ENCODE measurements at regions not wholly inside any gene's neighbourhood (a gene's known extent, or its start where the extent isn't known, plus 50 kb on each side); places are given as distances from the start of the nearest gene placed in this dataset.

DNA sequence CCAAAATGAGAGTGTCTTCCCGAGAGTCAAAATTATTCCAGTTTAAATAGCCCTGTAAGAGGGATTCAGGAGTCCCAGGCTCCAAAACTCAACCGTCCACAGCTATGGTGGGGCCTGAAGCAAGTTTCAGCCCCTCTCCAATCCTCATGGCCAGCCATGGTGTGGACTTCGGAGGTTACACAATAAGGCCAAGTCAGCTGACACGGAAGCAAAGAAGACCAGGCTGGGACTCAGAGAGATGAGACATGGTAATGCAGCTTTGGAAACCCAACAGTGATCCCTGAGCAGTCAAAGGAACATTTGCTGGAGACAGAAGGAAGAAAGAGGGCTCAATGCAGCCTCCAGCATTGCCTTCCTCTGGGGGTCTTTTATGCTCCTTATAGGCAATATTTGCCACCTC lies 324.6 kb upstream of the TLE3 start:
- WGBS (ENCODE audit: extremely low coverage, insufficient read length, low lambda C conversion rate): no CpG with 5 or more reads among the region's 4 CpGs
- no peak overlapping the region for H4K8ac ChIP-seq (replicated peaks; ENCODE audit: insufficient read length, low read depth, low read length)
- no peaks in the 10 kb centered on the region for H3K9me3 ChIP-seq (ENCODE audit: control insufficient read depth, low read depth, low read length)
- no peak overlapping the region for H2BK5ac ChIP-seq (ENCODE audit: insufficient read length, low read length)
- H3K18ac ChIP-seq (ENCODE audit: insufficient read length, low read depth, low read length): no peak overlapping the region
- H3K79me2 ChIP-seq (ENCODE audit: insufficient read depth, low read length): no peaks in the 10 kb centered on the region
- no peak overlapping the region for H3K9ac ChIP-seq (ENCODE audit: extremely low read depth, insufficient read length, low read length)
- no peak overlapping the region for H2BK12ac ChIP-seq (ENCODE audit: insufficient read length, low read depth, low read length)
- H3K36me3 Mint-ChIP-seq (ENCODE audit: insufficient read depth in 1 of 3, low read depth in 3 of 3): no peaks in the 10 kb centered on the region
- H3K27ac ChIP-seq (ENCODE audit: insufficient read length, low read depth, low read length): no peak overlapping the region
- peaks cover 13% of the 10 kb centered on the region for H3K27me3 Mint-ChIP-seq (ENCODE audit: low read depth)
- no peaks in the 10 kb centered on the region for H3K79me1 ChIP-seq (ENCODE audit: insufficient read depth, low read depth, low read length, poor library complexity, severe bottlenecking)
- no peak overlapping the region for H4K5ac ChIP-seq (ENCODE audit: insufficient read length, low read depth, low read length)
- no peak overlapping the region for H3K4me2 ChIP-seq (ENCODE audit: insufficient read depth, insufficient read length, low read length)
- no peak overlapping the region for H3K4me3 Mint-ChIP-seq
- H4K20me1 ChIP-seq (ENCODE audit: control insufficient read depth, insufficient read depth, insufficient read length): no peaks in the 10 kb centered on the region
- no peak overlapping the region for H2AFZ ChIP-seq (ENCODE audit: low read length)
- no peak for DNase-seq
- TF ChIP-seq, protein P1, sequence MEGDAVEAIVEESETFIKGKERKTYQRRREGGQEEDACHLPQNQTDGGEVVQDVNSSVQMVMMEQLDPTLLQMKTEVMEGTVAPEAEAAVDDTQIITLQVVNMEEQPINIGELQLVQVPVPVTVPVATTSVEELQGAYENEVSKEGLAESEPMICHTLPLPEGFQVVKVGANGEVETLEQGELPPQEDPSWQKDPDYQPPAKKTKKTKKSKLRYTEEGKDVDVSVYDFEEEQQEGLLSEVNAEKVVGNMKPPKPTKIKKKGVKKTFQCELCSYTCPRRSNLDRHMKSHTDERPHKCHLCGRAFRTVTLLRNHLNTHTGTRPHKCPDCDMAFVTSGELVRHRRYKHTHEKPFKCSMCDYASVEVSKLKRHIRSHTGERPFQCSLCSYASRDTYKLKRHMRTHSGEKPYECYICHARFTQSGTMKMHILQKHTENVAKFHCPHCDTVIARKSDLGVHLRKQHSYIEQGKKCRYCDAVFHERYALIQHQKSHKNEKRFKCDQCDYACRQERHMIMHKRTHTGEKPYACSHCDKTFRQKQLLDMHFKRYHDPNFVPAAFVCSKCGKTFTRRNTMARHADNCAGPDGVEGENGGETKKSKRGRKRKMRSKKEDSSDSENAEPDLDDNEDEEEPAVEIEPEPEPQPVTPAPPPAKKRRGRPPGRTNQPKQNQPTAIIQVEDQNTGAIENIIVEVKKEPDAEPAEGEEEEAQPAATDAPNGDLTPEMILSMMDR (conservative IDR thresholded peaks at IDR 0.05): no peak
- H2BK20ac ChIP-seq (ENCODE audit: low read depth, low read length, poor library complexity, severe bottlenecking): no peak overlapping the region
- H2BK15ac ChIP-seq (ENCODE audit: low read depth, low read length): no peak overlapping the region
- no peaks in the 10 kb centered on the region for H3K27me3 ChIP-seq (ENCODE audit: insufficient read depth, low read length)
- peaks cover 2% of the 10 kb centered on the region; the same call in 1 of the 2 replicates for H3K4me1 ChIP-seq (ENCODE audit: insufficient read depth, low read length)
- no peak overlapping the region for H3K4ac ChIP-seq (ENCODE audit: low read depth, low read length)
- no peak overlapping the region for H3K56ac ChIP-seq (ENCODE audit: insufficient read length, low read depth, low read length)
- H3K23ac ChIP-seq (ENCODE audit: insufficient read length, low read depth, low read length): no peak overlapping the region
- H3K23me2 ChIP-seq (ENCODE audit: insufficient read length, low read depth, low read length, poor library complexity, severe bottlenecking): no peaks in the 10 kb centered on the region
- no peak overlapping the region for H4K91ac ChIP-seq (ENCODE audit: insufficient read length, low read depth, low read length)
- no peak overlapping the region for H3K14ac ChIP-seq (ENCODE audit: insufficient read depth, low read length)
- H3K4me1 Mint-ChIP-seq: peaks cover 16 to 20% of the 10 kb centered on the region in 2 experiments
- H3K27ac Mint-ChIP-seq: peak overlapping the region in 1 of 3 experiments; percentile 52; a peak in 1 of 7 replicates
- no peak overlapping the region for H2BK120ac ChIP-seq (ENCODE audit: low read depth, low read length, poor library complexity, severe bottlenecking)
- H3T11ph ChIP-seq (ENCODE audit: low read length): no peak overlapping the region
- H3K9me3 Mint-ChIP-seq: no peaks in the 10 kb centered on the region; a peak in 2 of 5 replicates
- H2AK5ac ChIP-seq (ENCODE audit: insufficient read length, low read length): no peak overlapping the region
